ENCODE measurements at regions not wholly inside any gene's neighbourhood (a gene's known extent, or its start where the extent isn't known, plus 50 kb on each side); places are given as distances from the start of the nearest gene placed in this dataset.

GRCh38 chr1:219039682-219040154 lies 134.0 kb upstream of the LYPLAL1 start:
- no peaks in the 10 kb centered on the region for H3K9me3 ChIP-seq
- DNase-seq, result no peak
- no peak for TF ChIP-seq EP300 (IDR thresholded peaks at IDR 0.05)
- no peak for TF ChIP-seq POLR2A (IDR thresholded peaks at IDR 0.05)
- TF ChIP-seq CTCF (IDR thresholded peaks at IDR 0.05), result no peak
- intact Hi-C loops (cut with DNase I), result no loop called here
- WGBS, 3 donors, result 98 to 99% (median 98%) methylated on average over 2 of the region's 2 CpGs
- H3K4me3 ChIP-seq, result no peak overlapping the region
- H3K4me1 ChIP-seq (ENCODE audit: insufficient read depth), result no peaks in the 10 kb centered on the region
- H3K27me3 ChIP-seq, result no peaks in the 10 kb centered on the region
- no peak overlapping the region for H3K27ac ChIP-seq
- no peaks in the 10 kb centered on the region for H3K36me3 ChIP-seq

- intact Hi-C loops (cut with DNase I), result no loop called here
- WGBS, 3 donors, result 88 to 93% (median 90%) methylated on average over 5 of the region's 5 CpGs
These were observed 133.4 kb upstream of the LYPLAL1 start for GRCh38 chr1:219040291-219040690.

GRCh38 chr1:219041141-219041540 lies 132.5 kb upstream of the LYPLAL1 start:
- H3K27me3 ChIP-seq, result no peaks in the 10 kb centered on the region
- TF ChIP-seq CTCF (IDR thresholded peaks at IDR 0.05), result no peak
- no peak for TF ChIP-seq EP300 (IDR thresholded peaks at IDR 0.05)
- no peak for TF ChIP-seq POLR2A (IDR thresholded peaks at IDR 0.05)
- H3K27ac ChIP-seq, result no peak overlapping the region
- no peak overlapping the region for H3K4me3 ChIP-seq
- no peaks in the 10 kb centered on the region for H3K9me3 ChIP-seq
- no peaks in the 10 kb centered on the region for H3K4me1 ChIP-seq (ENCODE audit: insufficient read depth)
- intact Hi-C loops (cut with DNase I), result no loop called here
- H3K36me3 ChIP-seq, result no peaks in the 10 kb centered on the region
- DNase-seq, result no peak

More at GRCh38 chr1:219040291-219040690, 133.4 kb upstream of the LYPLAL1 start:
- Histone ChIP-seq H3K4me1 (ENCODE audit: insufficient read depth) (no peaks in the 10 kb centered on the region), H3K9me3 (no peaks in the 10 kb centered on the region), H3K27me3 (no peaks in the 10 kb centered on the region), H3K36me3 (no peaks in the 10 kb centered on the region), H3K27ac (no peak overlapping the region), H3K4me3 (no peak overlapping the region)
- TF ChIP-seq POLR2A (IDR thresholded peaks at IDR 0.05), result no peak
- no peak for TF ChIP-seq EP300 (IDR thresholded peaks at IDR 0.05)
- TF ChIP-seq CTCF (IDR thresholded peaks at IDR 0.05), result no peak
- no peak for DNase-seq

- TF ChIP-seq POLR2A (IDR thresholded peaks at IDR 0.05), result no peak
- TF ChIP-seq CTCF (IDR thresholded peaks at IDR 0.05), result no peak
- no peak for TF ChIP-seq EP300 (IDR thresholded peaks at IDR 0.05)
- H3K36me3 ChIP-seq, result no peaks in the 10 kb centered on the region
- H3K4me1 ChIP-seq (ENCODE audit: insufficient read depth), result no peaks in the 10 kb centered on the region
- 0 to 87% (median 48%) methylated on average over 1 of the region's 1 CpG for WGBS, 3 donors
- no peak overlapping the region for H3K27ac ChIP-seq
- intact Hi-C loops (cut with DNase I), result no loop called here
- no peak for DNase-seq
- H3K9me3 ChIP-seq, result no peaks in the 10 kb centered on the region
- no peak overlapping the region for H3K4me3 ChIP-seq
- no peaks in the 10 kb centered on the region for H3K27me3 ChIP-seq
These were observed 131.9 kb upstream of the LYPLAL1 start for GRCh38 chr1:219041818-219042217.

Data from ovary (tissue), 7 donors.